IMR-90 (cell line): ENCODE measurements at regions not wholly inside any gene's neighbourhood (a gene's known extent, or its start where the extent isn't known, plus 50 kb on each side); places are given as distances from the start of the nearest gene placed in this dataset.

ENCODE experiments used
- ATAC-seq: fragments of 200-7000 bp; cut with Tn5 transposase; 2 replicates; pipeline ENCODE4 v1.9.1; 2020; ENCODE audit warnings: low read depth, mild to moderate bottlenecking, moderate library complexity
- BruUV-seq: library from RNA; stranded (reverse); fragments of 400-500 nt; replicated peaks from 2 replicates; lab custom pipeline; 2021; lab: Mats Ljungman, UMichigan
- CTCF ChIA-PET: fragments of 300-600 bp; formaldehyde crosslinking; extraction: SDS; loops from one replicate; lab custom pipeline; 2021; ENCODE audit warnings: antibody characterized with exemption; lab: Yijun Ruan, JAX
- POLR2A ChIA-PET: fragments of 300-600 bp; sonication (Branson Sonifier 250); formaldehyde crosslinking; loops from one replicate; lab custom pipeline; 2022; ENCODE audit warnings: antibody characterized with exemption; ENCODE audit not compliant: unreplicated experiment; lab: Charles Lee
- DNase-seq: peaks from one replicate; pipeline ENCODE4 v3.0.0; 2013
- H2AFZ ChIP-seq: replicated peaks from 2 replicates; pipeline ENCODE3; 2013; ENCODE audit warnings: low read length, mild to moderate bottlenecking; ENCODE audit not compliant: poor library complexity
- H2AK5ac ChIP-seq: 2 replicates; pipeline ENCODE4 v1.6.1; 2013; ENCODE audit warnings: low read depth, low read length, inconsistent platforms
- H2AK9ac ChIP-seq: replicated peaks from 2 replicates; pipeline ENCODE3; 2013; ENCODE audit warnings: mild to moderate bottlenecking, low read depth, low read length, moderate library complexity; ENCODE audit not compliant: poor library complexity
- H2BK120ac ChIP-seq: 2 replicates; pipeline ENCODE4 v1.6.1; 2013; ENCODE audit warnings: low read depth, low read length, inconsistent platforms
- H2BK15ac ChIP-seq: 3 replicates; pipeline ENCODE4 v1.6.1; 2013; ENCODE audit warnings: low read depth, low read length, inconsistent platforms
- H2BK20ac ChIP-seq: 2 replicates; pipeline ENCODE4 v1.6.1; 2013; ENCODE audit warnings: low read depth, mild to moderate bottlenecking, inconsistent platforms, low read length, moderate library complexity
- H2BK5ac ChIP-seq: 2 replicates; pipeline ENCODE4 v1.6.1; 2013; ENCODE audit warnings: mild to moderate bottlenecking, low read depth, low read length, inconsistent platforms; ENCODE audit not compliant: poor library complexity, severe bottlenecking
- H3K14ac ChIP-seq: replicated peaks from 2 replicates; pipeline ENCODE4 v1.6.1; 2013; ENCODE audit warnings: low read depth, low read length, inconsistent platforms
- H3K18ac ChIP-seq: 2 replicates; pipeline ENCODE4 v1.6.1; 2013; ENCODE audit warnings: low read depth, low read length, control low read depth
- H3K23ac ChIP-seq: 2 replicates; pipeline ENCODE4 v1.6.1; 2013; ENCODE audit warnings: low read depth, low read length, inconsistent platforms
- H3K27ac ChIP-seq: 2 replicates; pipeline ENCODE4 v1.5.1; 2013; ENCODE audit warnings: mild to moderate bottlenecking, control low read depth, low read length; ENCODE audit not compliant: insufficient read depth
- H3K27me3 ChIP-seq: 2 replicates; pipeline ENCODE4 v1.6.1; 2013; ENCODE audit warnings: low read length; ENCODE audit not compliant: control insufficient read depth, insufficient read depth
- H3K36me3 ChIP-seq: 2 replicates; pipeline ENCODE4 v1.6.1; 2013; ENCODE audit warnings: low read length, mixed read lengths; ENCODE audit not compliant: control insufficient read depth, insufficient read depth
- H3K4ac ChIP-seq: 2 replicates; pipeline ENCODE4 v1.6.1; 2013; ENCODE audit warnings: low read depth, low read length, inconsistent platforms
- H3K4me1 ChIP-seq: 2 replicates; pipeline ENCODE4 v1.6.1; 2013; ENCODE audit warnings: low read length, mixed read lengths; ENCODE audit not compliant: control insufficient read depth, insufficient read depth
- H3K4me2 ChIP-seq: 2 replicates; pipeline ENCODE4 v1.6.1; 2013; ENCODE audit warnings: low read depth, mild to moderate bottlenecking, control low read depth, low read length, moderate library complexity
- H3K4me3 ChIP-seq: 2 replicates; pipeline ENCODE4 v1.5.1; 2013; ENCODE audit warnings: low read depth, mild to moderate bottlenecking, control low read depth, low read length, moderate library complexity; ENCODE audit not compliant: insufficient read depth
- H3K56ac ChIP-seq: 2 replicates; pipeline ENCODE4 v1.6.1; 2013; ENCODE audit warnings: low read length, inconsistent platforms; ENCODE audit not compliant: insufficient read depth; ENCODE audit errors: extremely low read depth
- H3K79me1 ChIP-seq, 2 experiments: 2 replicates each; pipeline ENCODE4 v1.6.1; 2013; ENCODE audit warnings: low read length in 2 of 2, inconsistent platforms in 1 of 2, low read depth in 1 of 2
- H3K9ac ChIP-seq: 2 replicates; pipeline ENCODE4 v1.6.1; 2013; ENCODE audit warnings: low read depth, low read length, control low read depth
- H3K9me1 ChIP-seq: 2 replicates; pipeline ENCODE4 v1.6.1; 2013; ENCODE audit warnings: low read length, inconsistent platforms; ENCODE audit not compliant: insufficient read depth
- H3K9me3 ChIP-seq: 2 replicates; pipeline ENCODE4 v1.6.1; 2013; ENCODE audit warnings: low read length; ENCODE audit not compliant: control insufficient read depth, insufficient read depth
- H4K20me1 ChIP-seq: 2 replicates; pipeline ENCODE4 v1.6.1; 2013; ENCODE audit warnings: low read length, inconsistent platforms; ENCODE audit not compliant: insufficient read depth
- H4K5ac ChIP-seq: 2 replicates; pipeline ENCODE4 v1.6.1; 2013; ENCODE audit warnings: mild to moderate bottlenecking, low read depth, low read length, control low read depth
- H4K8ac ChIP-seq, 2 experiments: 2 replicates each; pipeline ENCODE4 v1.6.1; 2013; ENCODE audit warnings: low read depth in 2 of 2, low read length in 2 of 2, control low read depth in 1 of 2, inconsistent platforms in 1 of 2
- H4K91ac ChIP-seq: 2 replicates; pipeline ENCODE4 v1.6.1; 2013; ENCODE audit warnings: low read depth, low read length, inconsistent platforms; ENCODE audit not compliant: insufficient read depth
- BHLHE40 ChIP-seq: fragments of 150-350 bp; IDR thresholded peaks from 2 replicates; pipeline ENCODE4 v1.6.1; 2016; ENCODE audit warnings: mild to moderate bottlenecking, low read depth, low read length
- CEBPB ChIP-seq: IDR thresholded peaks from 2 replicates; pipeline ENCODE4 v1.6.1; 2012; ENCODE audit warnings: low read depth, low read length, improper control_type of control experiment
- CHD1 ChIP-seq: IDR thresholded peaks from 2 replicates; pipeline ENCODE4 v1.6.1; 2012; ENCODE audit warnings: low read depth, low read length, improper control_type of control experiment
- CTCF ChIP-seq: conservative IDR thresholded peaks from 2 replicates; pipeline ENCODE4 v1.5.1; 2012; ENCODE audit warnings: mild to moderate bottlenecking, low read depth, low read length, improper control_type of control experiment
- ELK1 ChIP-seq: fragments of 150-350 bp; IDR thresholded peaks from 2 replicates; pipeline ENCODE4 v1.6.1; 2016; ENCODE audit warnings: low read depth, mild to moderate bottlenecking, low read length, moderate library complexity, borderline replicate concordance
- FOS ChIP-seq: fragments of 150-350 bp; IDR thresholded peaks from 2 replicates; pipeline ENCODE4 v1.6.1; 2016; ENCODE audit warnings: low read depth, low read length
- MAFK ChIP-seq: IDR thresholded peaks from 2 replicates; pipeline ENCODE4 v1.6.1; 2012; ENCODE audit warnings: low read depth, low read length, improper control_type of control experiment
- MAZ ChIP-seq: IDR thresholded peaks from 2 replicates; pipeline ENCODE4 v1.6.1; 2012; ENCODE audit warnings: low read depth, mild to moderate bottlenecking, low read length, improper control_type of control experiment, moderate library complexity, borderline replicate concordance
- MXI1 ChIP-seq: IDR thresholded peaks from 2 replicates; pipeline ENCODE4 v1.6.1; 2012; ENCODE audit warnings: low read depth, mild to moderate bottlenecking, low read length, moderate library complexity, borderline replicate concordance
- NFE2L2 ChIP-seq: fragments of 150-350 bp; IDR thresholded peaks from 2 replicates; pipeline ENCODE4 v1.6.1; 2016; ENCODE audit warnings: low read depth, mild to moderate bottlenecking, low read length
- POLR2A ChIP-seq: IDR thresholded peaks from 2 replicates; pipeline ENCODE4 v1.6.1; 2012; ENCODE audit warnings: mild to moderate bottlenecking, low read depth, low read length
- RAD21 ChIP-seq: IDR thresholded peaks from 2 replicates; pipeline ENCODE4 v1.6.1; 2012; ENCODE audit warnings: low read length, improper control_type of control experiment
- RCOR1 ChIP-seq: IDR thresholded peaks from 2 replicates; pipeline ENCODE4 v1.6.1; 2012; ENCODE audit warnings: mild to moderate bottlenecking, low read length, improper control_type of control experiment; ENCODE audit not compliant: insufficient replicate concordance
- RFX5 ChIP-seq: IDR thresholded peaks from 2 replicates; pipeline ENCODE4 v1.8.0; 2012; ENCODE audit warnings: low read depth, mild to moderate bottlenecking, low read length, moderate library complexity
- SMC3 ChIP-seq: fragments of 150-350 bp; IDR thresholded peaks from 2 replicates; pipeline ENCODE4 v1.6.1; 2016; ENCODE audit warnings: low read depth, mild to moderate bottlenecking, antibody characterized with exemption, low read length, moderate library complexity
- USF2 ChIP-seq: fragments of 150-350 bp; IDR thresholded peaks from 2 replicates; pipeline ENCODE4 v1.6.1; 2017; ENCODE audit warnings: mild to moderate bottlenecking, antibody characterized with exemption, low read length, low read depth
- WGBS, 2 experiments: methylation state at CpG; one replicate each; pipeline versions ENCODE4 v1.1.5 to v1.1.7; 2013; ENCODE audit warnings: missing lambda C conversion rate in 2 of 2; ENCODE audit not compliant: insufficient read length in 1 of 2; ENCODE audit errors: extremely low coverage in 2 of 2; 5-methylcytosine and 5-hydroxymethylcytosine counted together
- dilution Hi-C: fragments of 300-500 bp; cut with HindIII; formaldehyde crosslinking; loops from one replicate; pipeline ENCODE4 v1.14.3; 2018; ENCODE audit warnings: low sequenced_read_pairs; ENCODE audit not compliant: unreplicated experiment
- in situ Hi-C: fragments of 300-500 bp; cut with MboI; formaldehyde crosslinking; loops from 3 replicates; pipeline ENCODE4 v1.14.3; 2019; ENCODE audit warnings: low sequenced_read_pairs, inconsistent platforms, mixed read lengths
- intact Hi-C: fragments of 100-400 bp; cut with micrococcal nuclease; formaldehyde crosslinking; loops from 2 replicates; pipeline ENCODE4 v1.10.0; 2022

GRCh38 chr13:24613755-24614154 is 66.5 kb upstream of the ATP12A start:
- dilution Hi-C loops: no loop called here
- Histone ChIP-seq H2BK120ac (no peak overlapping the region), H3K23ac (no peak overlapping the region), H3K14ac (no peak overlapping the region), H3K4me1 (no peaks in the 10 kb centered on the region), H3K4me2 (no peak overlapping the region), H4K5ac (no peak overlapping the region), H3K36me3 (no peaks in the 10 kb centered on the region), H2BK5ac (no peak overlapping the region), H3K27me3 (peaks cover 2% of the 10 kb centered on the region; the same call in 1 of the 2 replicates), H2BK20ac (no peak overlapping the region), H4K8ac (no peak overlapping the region), H3K9ac (no peak overlapping the region), H3K4me3 (no peak overlapping the region), H2AFZ (no peak overlapping the region), H3K4ac (no peak overlapping the region), H3K18ac (no peak overlapping the region), H2AK5ac (no peak overlapping the region), H2BK15ac (no peak overlapping the region), H4K91ac (no peak overlapping the region), H3K9me1 (no peaks in the 10 kb centered on the region), H3K56ac (no peak overlapping the region), H3K79me1 (no peaks in the 10 kb centered on the region), H3K27ac (no peak overlapping the region), H4K20me1 (no peaks in the 10 kb centered on the region), H3K9me3 (no peaks in the 10 kb centered on the region; the same call in 1 of the 2 replicates), H2AK9ac (no peak overlapping the region)
- in situ Hi-C loops: no loop called here
- intact Hi-C loops: no loop called here
- no TSS peak for BruUV-seq
- ATAC-seq: no peak
- ChIA-PET POLR2A (no interaction called here), CTCF (no interaction called here)
- no peak for DNase-seq
- TF ChIP-seq MXI1 (no peak), CEBPB (no peak), RCOR1 (no peak), FOS (no peak), MAFK (no peak), CHD1 (no peak), RFX5 (no peak), MAZ (no peak), POLR2A (no peak), ELK1 (no peak), BHLHE40 (no peak), CTCF (no peak), NFE2L2 (no peak), RAD21 (no peak), SMC3 (no peak), USF2 (no peak)
- 67% methylated on average over 1 of the region's 11 CpGs; no CpG with 5 or more reads in 1 of the 2 experiments for WGBS, 2 experiments
